Muscle of leg (tissue), 3 donors: ENCODE measurements at regions not wholly inside any gene's neighbourhood (a gene's known extent, or its start where the extent isn't known, plus 50 kb on each side); places are given as distances from the start of the nearest gene placed in this dataset.
A peak's percentile ranks its signal among the peaks of the same experiment; 100 is the strongest.

Experiments used
- DNase-seq: peaks from one replicate; pipeline ENCODE4 v3.0.0; 2013
- H3K27ac ChIP-seq: one replicate; pipeline ENCODE4 v1.5.1; 2013; ENCODE audit warnings: mild to moderate bottlenecking, low read length, control low read depth
- H3K27me3 ChIP-seq: one replicate; pipeline ENCODE4 v1.6.1; 2013; ENCODE audit warnings: low read length; ENCODE audit not compliant: control insufficient read depth, insufficient read depth
- H3K36me3 ChIP-seq: one replicate; pipeline ENCODE4 v1.6.1; 2013; ENCODE audit warnings: low read length; ENCODE audit not compliant: control insufficient read depth, insufficient read depth
- H3K4me1 ChIP-seq: one replicate; pipeline ENCODE4 v1.6.1; 2013; ENCODE audit warnings: low read length; ENCODE audit not compliant: control insufficient read depth, insufficient read depth
- H3K4me3 ChIP-seq: one replicate; pipeline ENCODE4 v1.5.1; 2013; ENCODE audit warnings: low read length, control low read depth
- H3K9me3 ChIP-seq: replicated peaks from 2 replicates; pipeline ENCODE4 v1.6.1; 2013; ENCODE audit warnings: low read depth, low read length; ENCODE audit not compliant: control insufficient read depth
- WGBS: methylation state at CpG from one replicate; pipeline ENCODE4 v1.1.5; 2013; ENCODE audit warnings: missing lambda C conversion rate; ENCODE audit not compliant: insufficient coverage; 5-methylcytosine and 5-hydroxymethylcytosine counted together

GRCh38 chr13:55410398-55411330, 1730.1 kb upstream of the PRR20A start:
- H3K4me3 ChIP-seq = no peak overlapping the region
- no peak for DNase-seq
- no peaks in the 10 kb centered on the region for H3K27me3 ChIP-seq
- H3K27ac ChIP-seq = no peak overlapping the region
- no peaks in the 10 kb centered on the region for H3K36me3 ChIP-seq
- 49% methylated on average over 4 of the region's 8 CpGs for WGBS
- no peaks in the 10 kb centered on the region for H3K4me1 ChIP-seq
- no peaks in the 10 kb centered on the region for H3K9me3 ChIP-seq

- Histone ChIP-seq H3K36me3 (no peaks in the 10 kb centered on the region), H3K27me3 (no peaks in the 10 kb centered on the region), H3K9me3 (no peaks in the 10 kb centered on the region), H3K4me3 (no peak overlapping the region), H3K27ac (no peak overlapping the region), H3K4me1 (no peaks in the 10 kb centered on the region)
- DNase-seq = no peak
- no CpG with 5 or more reads among the region's 2 CpGs for WGBS
Measured at GRCh38 chr13:55418095-55418494, 1722.6 kb upstream of the PRR20A start.

- DNase-seq = no peak
- no peaks in the 10 kb centered on the region for H3K4me1 ChIP-seq
- WGBS = no CpG with 5 or more reads among the region's 4 CpGs
Measured at GRCh38 chr13:55432814-55433213, 1707.9 kb upstream of the PRR20A start.

GRCh38 chr13:55437162-55437561, 1703.6 kb upstream of the PRR20A start:
- no peaks in the 10 kb centered on the region for H3K36me3 ChIP-seq
- no peaks in the 10 kb centered on the region for H3K27me3 ChIP-seq
- H3K4me1 ChIP-seq = no peaks in the 10 kb centered on the region
- peaks cover 3% of the 10 kb centered on the region for H3K9me3 ChIP-seq
- no CpG with 5 or more reads among the region's 1 CpG for WGBS
- no peak for DNase-seq
- no peak overlapping the region for H3K27ac ChIP-seq
- no peak overlapping the region for H3K4me3 ChIP-seq

More at GRCh38 chr13:55432814-55433213, 1707.9 kb upstream of the PRR20A start:
- Histone ChIP-seq H3K9me3 (peaks cover 3% of the 10 kb centered on the region), H3K4me3 (no peak overlapping the region), H3K36me3 (no peaks in the 10 kb centered on the region), H3K27ac (no peak overlapping the region), H3K27me3 (no peaks in the 10 kb centered on the region)

GRCh38 chr13:55439450-55439849, 1701.3 kb upstream of the PRR20A start:
- Histone ChIP-seq H3K9me3 (peaks cover 3% of the 10 kb centered on the region), H3K27me3 (no peaks in the 10 kb centered on the region), H3K4me1 (no peaks in the 10 kb centered on the region), H3K36me3 (no peaks in the 10 kb centered on the region), H3K27ac (no peak overlapping the region), H3K4me3 (no peak overlapping the region)
- DNase-seq = peak; percentile 32
- no CpG with 5 or more reads among the region's 1 CpG for WGBS

- DNase-seq = no peak
- no peaks in the 10 kb centered on the region for H3K4me1 ChIP-seq
- H3K36me3 ChIP-seq = no peaks in the 10 kb centered on the region
- peaks cover 3% of the 10 kb centered on the region for H3K9me3 ChIP-seq
- H3K27ac ChIP-seq = no peak overlapping the region
- no peaks in the 10 kb centered on the region for H3K27me3 ChIP-seq
- H3K4me3 ChIP-seq = no peak overlapping the region
- WGBS = 44% methylated on average over 1 of the region's 4 CpGs
Measured at GRCh38 chr13:55440465-55441085, 1700.1 kb upstream of the PRR20A start.

GRCh38 chr13:55464222-55464621, 1676.5 kb upstream of the PRR20A start:
- Histone ChIP-seq H3K27me3 (no peaks in the 10 kb centered on the region), H3K4me1 (no peaks in the 10 kb centered on the region), H3K27ac (no peak overlapping the region), H3K36me3 (no peaks in the 10 kb centered on the region), H3K4me3 (no peak overlapping the region), H3K9me3 (no peaks in the 10 kb centered on the region)
- no peak for DNase-seq
- no CpG with 5 or more reads among the region's 3 CpGs for WGBS

- no peak overlapping the region for H3K4me3 ChIP-seq
- no peaks in the 10 kb centered on the region for H3K36me3 ChIP-seq
- H3K4me1 ChIP-seq = no peaks in the 10 kb centered on the region
- no peak for DNase-seq
- no peak overlapping the region for H3K27ac ChIP-seq
- H3K27me3 ChIP-seq = no peaks in the 10 kb centered on the region
- no peaks in the 10 kb centered on the region for H3K9me3 ChIP-seq
- WGBS = no CpG with 5 or more reads among the region's 2 CpGs
Measured at GRCh38 chr13:55467476-55467875, 1673.2 kb upstream of the PRR20A start.

- Histone ChIP-seq H3K4me1 (no peaks in the 10 kb centered on the region), H3K27ac (no peak overlapping the region), H3K9me3 (no peaks in the 10 kb centered on the region), H3K27me3 (no peaks in the 10 kb centered on the region), H3K36me3 (no peaks in the 10 kb centered on the region), H3K4me3 (no peak overlapping the region)
- no peak for DNase-seq
- no CpG with 5 or more reads among the region's 3 CpGs for WGBS
Measured at GRCh38 chr13:55483626-55484158, 1657.0 kb upstream of the PRR20A start.

- Histone ChIP-seq H3K27ac (no peak overlapping the region), H3K4me3 (no peak overlapping the region), H3K4me1 (no peaks in the 10 kb centered on the region), H3K9me3 (no peaks in the 10 kb centered on the region), H3K36me3 (no peaks in the 10 kb centered on the region), H3K27me3 (no peaks in the 10 kb centered on the region)
- DNase-seq = no peak
- no CpG with 5 or more reads among the region's 3 CpGs for WGBS
Measured at GRCh38 chr13:55493297-55493696, 1647.4 kb upstream of the PRR20A start.
